GM19324 (cell line): ENCODE measurements at regions not wholly inside any gene's neighbourhood (a gene's known extent, or its start where the extent isn't known, plus 50 kb on each side); places are given as distances from the start of the nearest gene placed in this dataset.

Source experiments
- ATAC-seq: cut with Tn5 transposase; IDR thresholded peaks from one replicate; pipeline ENCODE4 v1.9.1; 2021; ENCODE audit warnings: mild to moderate bottlenecking, moderate library complexity; ENCODE audit not compliant: unreplicated experiment, low FRiP score

DNA sequence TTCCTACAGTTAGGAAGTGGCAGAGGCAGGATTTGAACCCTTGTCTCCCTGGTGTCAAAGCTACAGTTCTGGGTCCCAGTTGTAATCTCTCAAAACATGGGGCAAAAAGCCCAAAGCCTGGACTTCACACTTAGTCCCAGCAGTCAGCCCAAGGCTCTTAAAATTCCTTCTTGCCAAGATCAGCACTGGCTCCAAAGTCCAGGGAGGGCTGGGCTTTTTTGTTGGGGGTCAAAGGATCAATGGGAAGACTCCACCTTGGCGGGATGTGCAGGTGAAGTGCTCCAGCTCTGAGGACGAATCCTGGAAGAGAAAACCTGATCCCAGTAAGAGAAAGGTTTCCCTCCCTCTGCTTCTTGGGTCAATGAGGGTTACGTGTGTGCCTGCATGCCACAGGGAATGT, 195.5 kb downstream of the HAPSTR1 start:
- no peak for ATAC-seq

GRCh38 chr16:9296271-9296590, 204.8 kb downstream of the HAPSTR1 start:
- no peak for ATAC-seq

DNA sequence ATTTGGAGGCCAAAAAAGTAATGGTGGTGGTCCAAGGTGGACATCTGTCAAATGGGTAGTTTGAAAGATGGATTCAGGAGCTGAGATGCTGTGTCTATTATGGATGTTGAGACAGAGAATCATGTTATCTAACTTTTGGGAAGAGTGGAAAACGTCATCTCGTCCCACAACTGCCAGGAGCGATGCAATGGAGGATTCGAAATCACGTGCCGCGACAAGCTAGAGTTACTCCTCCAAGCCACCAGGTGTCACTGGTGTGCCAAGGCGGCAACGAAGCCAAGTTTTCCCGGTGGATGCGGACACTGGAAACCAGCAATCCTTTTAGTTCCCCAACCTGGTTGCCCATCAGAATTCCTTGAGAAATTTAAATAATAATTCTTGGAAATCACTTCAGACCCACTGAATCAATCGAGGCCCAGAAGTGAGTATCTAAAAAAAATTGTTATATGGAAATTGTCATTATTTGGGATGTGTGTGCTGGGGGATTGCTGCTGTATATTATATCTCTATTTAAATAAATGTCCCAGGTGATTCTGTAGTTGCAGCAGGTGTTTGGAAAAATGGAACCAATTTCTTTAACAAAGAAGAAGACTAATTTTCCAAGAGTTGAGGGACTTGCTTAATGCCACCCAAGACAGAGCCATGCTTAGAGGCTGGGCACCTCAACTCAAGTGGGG, 206.1 kb downstream of the HAPSTR1 start:
- ATAC-seq: no peak

- no peak for ATAC-seq
Observed at GRCh38 chr16:9300252-9300651, 208.8 kb downstream of the HAPSTR1 start.

GRCh38 chr16:9302072-9302471, 210.6 kb downstream of the HAPSTR1 start:
- no peak for ATAC-seq

- ATAC-seq: no peak
Observed at GRCh38 chr16:9306753-9307152, 215.3 kb downstream of the HAPSTR1 start.

DNA sequence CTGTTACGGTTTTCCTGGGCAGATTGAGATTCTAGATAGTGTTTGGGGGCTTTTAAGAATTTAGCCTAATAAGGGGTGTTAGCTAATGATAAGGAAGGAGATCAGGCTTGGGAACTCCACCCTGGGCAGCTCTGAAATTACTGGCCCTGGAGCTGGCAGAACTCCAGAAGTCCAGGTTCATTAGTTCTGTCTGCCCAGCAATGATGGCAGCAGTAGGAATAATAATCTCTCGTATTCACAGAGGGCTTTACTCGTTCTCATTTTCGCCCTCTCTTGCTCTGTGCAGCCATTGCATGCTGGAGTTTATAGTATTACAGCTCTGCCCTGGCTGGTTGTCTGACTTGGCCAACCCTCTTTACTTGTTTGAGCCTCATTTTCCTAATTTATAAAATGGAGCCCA, 216.0 kb downstream of the HAPSTR1 start:
- ATAC-seq: no peak

DNA sequence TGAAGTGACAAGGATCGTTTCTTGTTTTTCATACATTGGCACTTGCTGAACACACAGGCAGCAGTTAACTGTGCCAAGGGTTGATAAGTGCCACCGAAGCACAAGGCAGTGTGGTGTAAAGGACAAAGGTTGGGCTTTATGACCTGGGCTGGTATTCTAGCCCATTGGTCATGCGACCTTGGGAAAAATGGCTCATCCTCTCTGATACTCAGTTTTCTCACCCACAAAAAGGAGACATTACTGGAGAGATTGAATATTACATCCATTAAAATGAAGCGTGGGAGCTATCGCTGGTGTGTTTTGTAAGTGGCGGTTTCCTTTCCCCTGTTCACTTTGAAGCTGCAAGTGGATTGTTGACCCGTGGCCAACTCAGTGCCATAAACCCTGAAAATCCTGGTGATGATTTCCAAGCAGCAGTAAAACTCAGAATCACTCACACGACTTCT, 216.9 kb downstream of the HAPSTR1 start:
- ATAC-seq: no peak

DNA sequence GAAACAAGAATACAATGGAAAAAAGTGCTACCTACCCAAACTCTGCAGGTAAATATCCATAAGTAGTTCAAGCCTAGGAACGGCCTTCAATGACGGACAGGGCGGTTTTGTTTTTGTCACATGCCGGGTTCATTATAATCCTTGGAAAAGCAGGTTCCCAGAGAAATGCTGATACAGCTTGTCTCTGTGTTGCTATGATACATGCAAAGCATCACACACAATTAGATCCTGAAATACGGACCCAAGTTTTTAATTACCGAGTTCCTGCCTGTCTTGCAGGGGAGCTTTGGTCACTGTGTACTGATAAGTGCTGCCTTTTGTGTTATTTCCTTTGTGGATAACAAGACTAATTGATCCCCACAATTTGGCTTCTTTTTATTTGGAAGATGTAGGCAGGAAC, 217.4 kb downstream of the HAPSTR1 start:
- ATAC-seq: no peak

DNA sequence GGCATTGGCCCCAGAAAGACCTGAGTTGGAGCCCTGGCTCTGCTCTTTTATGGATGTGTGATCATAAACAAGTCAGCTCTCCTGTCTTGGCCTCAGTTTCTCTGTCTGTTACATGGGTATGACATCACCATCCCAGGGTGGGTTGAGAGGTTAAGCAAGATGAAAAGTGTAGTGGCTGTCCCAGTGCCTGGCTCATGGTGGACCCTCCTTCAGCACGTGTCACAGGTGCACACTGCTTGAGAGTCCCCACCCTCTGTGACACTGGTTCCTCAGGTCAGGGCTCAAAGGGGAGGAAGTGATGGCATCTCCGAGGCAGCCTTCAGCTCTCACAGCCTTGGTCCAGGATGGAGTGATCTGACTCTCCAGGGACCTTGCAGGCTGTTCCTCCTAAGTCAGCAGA, 218.4 kb downstream of the HAPSTR1 start:
- no peak for ATAC-seq

- ATAC-seq: no peak
Observed at GRCh38 chr16:9311303-9311954, 220.0 kb downstream of the HAPSTR1 start.

DNA sequence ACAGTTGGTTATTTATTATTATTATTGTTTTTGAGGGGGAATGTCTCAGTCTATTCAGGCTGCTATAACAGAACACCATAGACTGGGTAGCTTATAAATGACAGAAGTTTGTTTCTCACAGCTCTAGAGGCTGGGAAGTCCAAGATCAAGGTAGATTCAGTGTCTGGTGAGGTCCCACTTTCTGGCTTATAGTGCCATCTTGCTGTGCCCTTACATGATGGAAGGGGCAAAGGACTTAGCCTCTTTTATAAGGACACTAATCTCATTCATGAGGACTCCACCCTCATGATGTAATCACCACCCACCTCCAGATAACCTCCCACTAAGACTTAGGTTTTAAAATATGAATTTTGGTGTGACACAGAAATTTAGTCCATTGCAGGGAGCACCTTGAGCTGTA, 224.6 kb downstream of the HAPSTR1 start:
- ATAC-seq: no peak

GRCh38 chr16:9316615-9317014, 225.2 kb downstream of the HAPSTR1 start:
- no peak for ATAC-seq

GRCh38 chr16:9318764-9319163, 227.3 kb downstream of the HAPSTR1 start:
- ATAC-seq: no peak

DNA sequence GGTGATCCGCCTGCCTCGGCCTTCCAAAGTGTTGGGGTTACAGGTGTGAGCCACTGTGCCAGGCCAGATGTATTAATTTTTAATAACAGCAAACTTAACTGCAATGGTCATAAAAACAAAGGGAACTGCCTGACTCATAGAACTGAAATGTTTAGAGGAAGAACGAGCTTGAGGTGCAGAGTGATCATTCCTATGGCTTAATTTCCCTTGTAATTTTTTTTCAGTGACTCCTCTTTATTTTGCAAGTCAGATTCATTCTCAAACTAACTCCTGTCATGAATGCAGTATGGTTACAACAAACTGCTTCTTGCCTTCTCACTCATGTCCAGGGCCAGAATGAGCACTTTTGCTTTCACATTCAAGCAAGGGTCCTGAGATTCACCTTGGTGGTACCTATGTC, 231.3 kb downstream of the HAPSTR1 start:
- ATAC-seq: no peak

DNA sequence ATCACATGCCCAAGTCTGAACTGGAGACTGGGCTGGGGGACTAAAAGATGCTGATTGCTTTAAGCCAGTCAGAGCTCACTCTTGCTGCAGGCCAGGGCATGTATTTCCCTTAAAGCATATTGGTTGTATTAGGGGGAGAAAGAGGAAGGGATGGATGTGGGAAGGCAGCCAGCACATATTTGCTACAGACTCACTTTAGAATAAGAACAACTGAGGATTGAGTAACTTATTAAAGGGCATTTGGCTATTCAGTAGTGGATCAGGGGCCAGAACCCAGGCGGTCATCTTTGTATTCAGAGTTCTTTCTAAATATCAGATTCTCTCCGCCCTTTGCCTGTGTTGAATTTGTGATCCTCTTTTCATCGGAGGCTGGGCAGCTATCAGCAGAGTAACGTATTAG, 231.7 kb downstream of the HAPSTR1 start:
- ATAC-seq: no peak

GRCh38 chr16:9327253-9327652, 235.8 kb downstream of the HAPSTR1 start:
- ATAC-seq: no peak

DNA sequence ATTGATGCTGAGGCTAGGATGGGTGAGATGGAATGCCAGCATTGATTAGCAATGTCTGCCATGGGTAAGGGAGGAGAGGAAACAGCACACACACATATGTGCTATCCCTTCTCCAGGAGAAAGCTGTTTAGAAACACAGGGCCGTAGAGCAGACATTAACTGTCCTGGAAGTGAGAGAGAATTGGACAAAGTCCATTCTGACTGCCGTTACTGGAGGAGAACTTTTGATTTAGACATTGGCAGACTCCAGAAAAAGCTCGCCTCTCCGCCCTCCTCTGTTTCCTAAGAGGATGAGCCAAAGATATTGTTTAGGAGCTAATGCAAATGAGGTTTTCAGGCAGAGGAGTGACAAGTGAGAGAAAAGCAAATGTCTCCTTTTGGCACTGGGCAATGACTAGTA, 237.0 kb downstream of the HAPSTR1 start:
- no peak for ATAC-seq

- ATAC-seq: no peak
Observed at GRCh38 chr16:9330095-9330494, 238.7 kb downstream of the HAPSTR1 start.

- no peak for ATAC-seq
Observed at GRCh38 chr16:9331503-9331902, 240.1 kb downstream of the HAPSTR1 start.

- no peak for ATAC-seq
Observed at GRCh38 chr16:9332574-9333148, 241.2 kb downstream of the HAPSTR1 start.

- ATAC-seq: no peak
Observed at GRCh38 chr16:9333469-9333868, 242.0 kb downstream of the HAPSTR1 start.
